Prostate gland (tissue), 2 donors: ENCODE measurements at regions not wholly inside any gene's neighbourhood (a gene's known extent, or its start where the extent isn't known, plus 50 kb on each side); places are given as distances from the start of the nearest gene placed in this dataset.

ENCODE experiments used
- DNase-seq: peaks from one replicate; pipeline ENCODE4 v3.0.0-alpha.2; 2019; ENCODE audit warnings: low spot score
- H3K27ac ChIP-seq, 2 donors: fragments of 200-600 bp; sonication (generic); 2 replicates each; pipeline ENCODE4 v1.5.1; 2017 to 2019
- H3K27me3 ChIP-seq: fragments of 200-600 bp; sonication (generic); replicated peaks from 2 replicates; pipeline ENCODE4 v1.5.1; 2019; ENCODE audit not compliant: insufficient read depth
- H3K36me3 ChIP-seq, 2 donors: fragments of 200-600 bp; sonication (generic); 1 replicate in 1 of 2; 2 replicates in 1 of 2; pipeline versions ENCODE4 v1.5.1 to v1.8.1; 2017 to 2019
- H3K4me1 ChIP-seq: fragments of 200-600 bp; sonication (generic); replicated peaks from 2 replicates; pipeline ENCODE4 v1.5.1; 2019
- H3K4me3 ChIP-seq, 2 donors: fragments of 200-600 bp; sonication (generic); 2 replicates each; pipeline ENCODE4 v1.5.1; 2017 to 2019
- H3K9me3 ChIP-seq: fragments of 200-600 bp; sonication (generic); 2 replicates; pipeline ENCODE4 v1.5.1; 2017
- CTCF ChIP-seq, 4 experiments: fragments of 200-600 bp in 2 of 4; fragments of 450-650 bp in 2 of 4; sonication (generic) in 2 of 4; IDR thresholded peaks; 1 replicate in 3 of 4; 2 replicates in 1 of 4; pipeline ENCODE4 v1.5.1; 2016 to 2019; ENCODE audit warnings: antibody characterized with exemption in 4 of 4, mild to moderate bottlenecking in 2 of 4, moderate library complexity in 2 of 4
- POLR2A ChIP-seq: fragments of 450-650 bp; IDR thresholded peaks from one replicate; pipeline ENCODE4 v1.6.1; 2016; ENCODE audit warnings: antibody characterized with exemption, mild to moderate bottlenecking
- POLR2AphosphoS5 ChIP-seq: sonication (generic); formaldehyde crosslinking; IDR thresholded peaks from one replicate; pipeline ENCODE4 v1.6.1; 2017; ENCODE audit warnings: antibody characterized with exemption
- WGBS: methylation state at CpG from one replicate; pipeline ENCODE4 v1.1.5; 2018; 5-methylcytosine and 5-hydroxymethylcytosine counted together
- intact Hi-C: fragments of 100-400 bp; cut with DNase I; formaldehyde crosslinking; loops from one replicate; pipeline ENCODE4 v1.14.2; 2022

GRCh38 chr5:172505845-172506244 lies 51.5 kb upstream of the SH3PXD2B start:
- intact Hi-C loops = no loop called here
- Histone ChIP-seq H3K9me3 (no peaks in the 10 kb centered on the region), H3K36me3 (no peaks in the 10 kb centered on the region), H3K4me3 (no peak overlapping the region), H3K27ac (no peak overlapping the region), H3K27me3 (no peaks in the 10 kb centered on the region), H3K4me1 (no peaks in the 10 kb centered on the region)
- DNase-seq = no peak
- TF ChIP-seq CTCF (IDR thresholded peaks at IDR 0.05) = no peak
- TF ChIP-seq POLR2A = no peak
- no peak for TF ChIP-seq POLR2AphosphoS5
- WGBS = 70% methylated on average over 7 of the region's 7 CpGs

GRCh38 chr5:172505403-172505759 lies 51.1 kb upstream of the SH3PXD2B start:
- Histone ChIP-seq H3K27ac (no peak overlapping the region), H3K9me3 (no peaks in the 10 kb centered on the region), H3K27me3 (no peaks in the 10 kb centered on the region), H3K4me1 (no peaks in the 10 kb centered on the region), H3K36me3 (no peaks in the 10 kb centered on the region), H3K4me3 (no peak overlapping the region)
- WGBS = 46% methylated on average over 8 of the region's 8 CpGs
- peak; percentile 2 for DNase-seq
- intact Hi-C loops = no loop called here
- TF ChIP-seq CTCF (IDR thresholded peaks at IDR 0.05) = no peak
- no peak for TF ChIP-seq POLR2A
- TF ChIP-seq POLR2AphosphoS5 = no peak

DNA sequence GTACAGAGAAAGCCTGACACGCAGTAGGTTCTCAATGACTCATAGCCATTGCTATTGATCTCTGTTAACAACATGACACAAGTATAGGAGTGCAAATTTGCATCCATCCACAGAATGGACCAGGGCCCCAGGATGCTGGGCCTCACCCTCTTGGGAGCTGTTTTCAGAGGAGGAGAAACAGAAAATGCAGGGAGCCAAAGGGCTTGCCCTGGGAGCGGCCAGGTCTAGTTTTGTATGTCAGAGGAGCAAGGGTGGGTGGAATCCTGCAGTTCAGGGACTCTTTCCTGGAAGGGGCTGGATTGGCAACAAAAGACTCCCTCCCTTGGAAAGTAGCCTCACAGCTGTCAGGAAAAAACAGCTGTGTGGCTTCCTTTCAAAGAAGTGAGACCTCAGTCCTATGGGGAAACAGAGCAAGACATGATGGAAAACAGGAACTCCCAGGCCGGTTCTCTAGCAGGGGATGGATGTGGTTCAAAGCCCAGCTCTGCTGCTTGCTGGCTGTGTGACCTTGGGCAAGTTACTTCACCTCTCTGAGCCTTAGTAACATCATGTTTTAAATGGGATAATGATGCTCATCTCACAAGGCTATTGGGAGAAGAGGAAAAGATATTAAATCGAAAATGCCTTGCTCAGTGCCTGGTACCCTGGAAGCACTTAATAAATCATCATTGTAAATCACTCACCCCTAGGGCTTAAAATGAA lies 50.5 kb upstream of the SH3PXD2B start:
- intact Hi-C loops = no loop called here
- Histone ChIP-seq H3K27ac (peak overlapping the region in 1 of 2 donors; percentile 3), H3K4me1 (no peaks in the 10 kb centered on the region), H3K4me3 (no peak overlapping the region), H3K27me3 (no peaks in the 10 kb centered on the region), H3K9me3 (no peaks in the 10 kb centered on the region), H3K36me3 (no peaks in the 10 kb centered on the region)
- TF ChIP-seq POLR2A (no peak), CTCF (IDR thresholded peaks at IDR 0.05) (no peak), POLR2AphosphoS5 (no peak)
- DNase-seq = peak; percentile 1
- 60% methylated on average over 4 of the region's 4 CpGs for whole genome bisulfite sequencing

DNA sequence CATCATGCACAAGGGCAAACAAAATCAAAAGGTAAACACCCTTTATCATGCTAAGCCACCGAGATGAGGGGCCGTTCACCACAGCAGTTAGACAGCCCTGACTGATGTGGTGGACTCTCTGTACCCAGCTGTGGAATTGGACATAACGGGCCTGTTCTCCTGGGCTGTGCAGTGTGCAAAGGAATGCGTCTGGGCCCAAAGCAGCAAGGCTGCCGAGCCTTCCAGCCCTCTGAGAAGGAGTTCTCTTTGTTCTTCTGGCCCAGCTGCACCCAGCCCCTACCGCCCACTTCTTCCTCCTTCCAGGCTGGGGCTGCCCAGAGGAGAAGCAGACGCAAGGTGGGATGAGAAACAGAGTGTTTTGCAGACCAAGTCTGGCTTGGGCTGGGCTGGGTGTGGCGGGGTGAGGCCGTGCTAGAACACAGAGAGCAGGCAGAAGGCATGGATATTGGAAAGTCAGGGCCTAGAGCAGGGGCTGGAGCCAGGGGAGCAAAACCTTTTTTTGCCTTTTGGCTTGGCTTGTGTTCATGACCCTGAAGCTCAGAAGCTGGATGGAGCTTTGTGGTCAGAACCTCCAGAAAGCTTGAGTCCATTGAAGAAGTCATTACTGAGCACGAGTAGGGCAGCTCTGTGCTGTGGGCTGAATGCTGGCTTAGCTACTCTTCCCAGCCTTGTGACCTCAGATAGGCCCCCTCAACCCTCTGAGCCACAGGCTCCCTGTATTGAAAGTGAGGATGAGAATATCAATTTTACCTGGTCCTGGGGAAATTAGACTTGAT lies 49.8 kb upstream of the SH3PXD2B start:
- intact Hi-C loops = no loop called here
- WGBS = 65% methylated on average over 10 of the region's 10 CpGs
- Histone ChIP-seq H3K27me3 (no peaks in the 10 kb centered on the region), H3K27ac (peak overlapping the region; percentile 3 to 6), H3K36me3 (no peaks in the 10 kb centered on the region), H3K4me1 (no peaks in the 10 kb centered on the region), H3K4me3 (no peak overlapping the region), H3K9me3 (no peaks in the 10 kb centered on the region)
- DNase-seq = peak; percentile 2
- TF ChIP-seq POLR2A (no peak), POLR2AphosphoS5 (no peak), CTCF (IDR thresholded peaks at IDR 0.05) (no peak)
